Common myeloid progenitor, CD34-positive (primary cell): ENCODE measurements at regions not wholly inside any gene's neighbourhood (a gene's known extent, or its start where the extent isn't known, plus 50 kb on each side); places are given as distances from the start of the nearest gene placed in this dataset.
A peak's percentile ranks its signal among the peaks of the same experiment; 100 is the strongest.

Experiments used
- CTCF ChIA-PET: fragments of 350-600 bp; sonication (Branson Sonifier 250); formaldehyde crosslinking; loops from one replicate; lab custom pipeline; 2021; ENCODE audit warnings: antibody characterized with exemption; lab: Charles Lee
- POLR2A ChIA-PET: fragments of 350-600 bp; sonication (Branson Sonifier 250); formaldehyde crosslinking; loops from one replicate; lab custom pipeline; 2021; ENCODE audit warnings: antibody characterized with exemption; lab: Charles Lee
- DNase-seq, 3 donors: peaks; one replicate each; pipeline versions ENCODE4 v3.0.0 to v3.0.0-alpha.2; 2013
- H3K27ac ChIP-seq, 2 experiments: 1 replicate in 1 of 2; 2 replicates in 1 of 2; pipeline ENCODE4 v1.7.0; 2013; ENCODE audit warnings: inconsistent platforms in 2 of 2, low read length in 2 of 2, mild to moderate bottlenecking in 2 of 2, low read depth in 1 of 2, moderate library complexity in 1 of 2; ENCODE audit not compliant: severe bottlenecking in 2 of 2, insufficient read depth in 1 of 2, poor library complexity in 1 of 2
- H3K27me3 ChIP-seq, 5 experiments: replicated peaks in 2 of 5; 1 replicate in 3 of 5; 2 replicates in 2 of 5; pipeline versions ENCODE4 v1.6.1 to v1.7.0; 2013; ENCODE audit warnings: low read length in 4 of 5, mild to moderate bottlenecking in 2 of 5, moderate library complexity in 2 of 5, inconsistent platforms in 1 of 5; ENCODE audit not compliant: insufficient read depth in 5 of 5, control insufficient read depth in 4 of 5
- H3K36me3 ChIP-seq, 4 experiments: 1 replicate in 2 of 4; 2 replicates in 2 of 4; pipeline versions ENCODE4 v1.6.1 to v1.7.0; 2013; ENCODE audit warnings: low read length in 3 of 4, control low read depth in 1 of 4, mild to moderate bottlenecking in 1 of 4; ENCODE audit not compliant: control insufficient read depth in 4 of 4, insufficient read depth in 4 of 4
- H3K4me1 ChIP-seq, 4 experiments: 1 replicate in 3 of 4; 2 replicates in 1 of 4; pipeline versions ENCODE4 v1.6.1 to v1.7.1; 2013; ENCODE audit warnings: low read length in 3 of 4, mild to moderate bottlenecking in 3 of 4, control low read depth in 1 of 4, inconsistent platforms in 1 of 4, moderate library complexity in 1 of 4; ENCODE audit not compliant: control insufficient read depth in 4 of 4, insufficient read depth in 4 of 4; ENCODE audit errors: control extremely low read depth in 1 of 4
- H3K4me3 ChIP-seq, 7 experiments: 1 replicate in 4 of 7; 2 replicates in 3 of 7; pipeline versions ENCODE4 v1.5.1 to v1.7.0; 2013; ENCODE audit warnings: mild to moderate bottlenecking in 7 of 7, low read length in 6 of 7, moderate library complexity in 6 of 7, inconsistent platforms in 2 of 7, low read depth in 2 of 7, control low read depth in 1 of 7; ENCODE audit not compliant: insufficient read depth in 4 of 7, control insufficient read depth in 1 of 7; ENCODE audit errors: extremely low read depth in 1 of 7
- H3K9me3 ChIP-seq, 5 experiments: 1 replicate in 4 of 5; 2 replicates in 1 of 5; pipeline versions ENCODE4 v1.6.1 to v1.7.1; 2013; ENCODE audit warnings: low read length in 4 of 5, mild to moderate bottlenecking in 2 of 5, inconsistent platforms in 1 of 5, low read depth in 1 of 5, moderate library complexity in 1 of 5; ENCODE audit not compliant: control insufficient read depth in 4 of 5, insufficient read depth in 2 of 5; ENCODE audit errors: control extremely low read depth in 1 of 5
- WGBS: methylation state at CpG from one replicate; pipeline ENCODE4 v1.1.5; 2013; ENCODE audit not compliant: insufficient coverage; 5-methylcytosine and 5-hydroxymethylcytosine counted together

GRCh38 chr6:74638412-74638811 lies 567.4 kb downstream of the COL12A1 start:
- DNase-seq = no peak
- no peak overlapping the region for H3K4me3 ChIP-seq
- CTCF ChIA-PET = no interaction called here
- no peaks in the 10 kb centered on the region for H3K4me1 ChIP-seq
- no peaks in the 10 kb centered on the region for H3K27me3 ChIP-seq
- H3K9me3 ChIP-seq = no peaks in the 10 kb centered on the region
- H3K27ac ChIP-seq = no peak overlapping the region
- WGBS = 100% methylated on average over 1 of the region's 3 CpGs
- POLR2A ChIA-PET = no interaction called here
- H3K36me3 ChIP-seq = no peaks in the 10 kb centered on the region

GRCh38 chr6:74632196-74632875 lies 573.5 kb downstream of the COL12A1 start:
- H3K27me3 ChIP-seq = no peaks in the 10 kb centered on the region
- no peak overlapping the region for H3K4me3 ChIP-seq
- H3K9me3 ChIP-seq = no peaks in the 10 kb centered on the region
- POLR2A ChIA-PET = no interaction called here
- CTCF ChIA-PET = no interaction called here
- H3K36me3 ChIP-seq = no peaks in the 10 kb centered on the region
- 100% methylated on average over 1 of the region's 1 CpG for WGBS
- H3K27ac ChIP-seq = no peak overlapping the region
- no peak for DNase-seq
- H3K4me1 ChIP-seq = no peaks in the 10 kb centered on the region

GRCh38 chr6:74631564-74631963 lies 574.3 kb downstream of the COL12A1 start:
- Histone ChIP-seq H3K27me3 (no peaks in the 10 kb centered on the region), H3K4me1 (no peaks in the 10 kb centered on the region), H3K36me3 (no peaks in the 10 kb centered on the region), H3K4me3 (no peak overlapping the region), H3K9me3 (peaks cover 0 to under 1% (median 0%) of the 10 kb centered on the region in 5 experiments), H3K27ac (no peak overlapping the region)
- POLR2A ChIA-PET = no interaction called here
- WGBS = no CpG with 5 or more reads among the region's 2 CpGs
- CTCF ChIA-PET = no interaction called here
- peak in 2 of 3 donors; percentile 14 to 17 for DNase-seq

- Histone ChIP-seq H3K4me3 (no peak overlapping the region), H3K9me3 (peaks cover 0 to 12% (median 6%) of the 10 kb centered on the region in 5 experiments), H3K36me3 (no peaks in the 10 kb centered on the region), H3K27ac (no peak overlapping the region), H3K4me1 (no peaks in the 10 kb centered on the region), H3K27me3 (no peaks in the 10 kb centered on the region)
- CTCF ChIA-PET = no interaction called here
- no peak for DNase-seq
- POLR2A ChIA-PET = no interaction called here
- WGBS = 100% methylated on average over 4 of the region's 4 CpGs
These were observed 579.6 kb downstream of the COL12A1 start for GRCh38 chr6:74626288-74626687.

- no peaks in the 10 kb centered on the region for H3K4me1 ChIP-seq
- DNase-seq = no peak
- H3K4me3 ChIP-seq = no peak overlapping the region
- no peaks in the 10 kb centered on the region for H3K27me3 ChIP-seq
- H3K36me3 ChIP-seq = no peaks in the 10 kb centered on the region
- H3K27ac ChIP-seq = no peak overlapping the region
- POLR2A ChIA-PET = no interaction called here
- 57% methylated on average over 1 of the region's 2 CpGs for WGBS
- H3K9me3 ChIP-seq = peaks cover 0 to 12% (median 6%) of the 10 kb centered on the region in 5 experiments
- CTCF ChIA-PET = no interaction called here
These were observed 582.8 kb downstream of the COL12A1 start for GRCh38 chr6:74623027-74623426.

GRCh38 chr6:74611220-74611619 lies 594.6 kb downstream of the COL12A1 start:
- DNase-seq = no peak
- no peak overlapping the region for H3K4me3 ChIP-seq
- ChIA-PET CTCF (no interaction called here), POLR2A (no interaction called here)
- no peaks in the 10 kb centered on the region for H3K27me3 ChIP-seq
- H3K9me3 ChIP-seq = no peaks in the 10 kb centered on the region
- H3K27ac ChIP-seq = no peak overlapping the region
- peaks cover 0 to 4% (median 0%) of the 10 kb centered on the region in 4 experiments for H3K4me1 ChIP-seq
- H3K36me3 ChIP-seq = no peaks in the 10 kb centered on the region

GRCh38 chr6:74610352-74610751 lies 595.5 kb downstream of the COL12A1 start:
- WGBS = no CpG with 5 or more reads among the region's 1 CpG
- H3K4me1 ChIP-seq = peaks cover 0 to 4% (median 0%) of the 10 kb centered on the region in 4 experiments
- no peaks in the 10 kb centered on the region for H3K36me3 ChIP-seq
- no peak overlapping the region for H3K27ac ChIP-seq
- CTCF ChIA-PET = no interaction called here
- no peak for DNase-seq
- H3K27me3 ChIP-seq = no peaks in the 10 kb centered on the region
- no peak overlapping the region for H3K4me3 ChIP-seq
- H3K9me3 ChIP-seq = no peaks in the 10 kb centered on the region
- POLR2A ChIA-PET = no interaction called here
